Testis (tissue), 2 donors: ENCODE measurements at regions not wholly inside any gene's neighbourhood (a gene's known extent, or its start where the extent isn't known, plus 50 kb on each side); places are given as distances from the start of the nearest gene placed in this dataset.

Experiments
- DNase-seq: peaks from one replicate; pipeline ENCODE4 v3.0.0-alpha.2; 2019
- H3K27ac ChIP-seq, 2 donors: fragments of 200-600 bp; sonication (generic); one replicate each; pipeline ENCODE4 v1.5.1; 2019
- H3K27me3 ChIP-seq: fragments of 200-600 bp; sonication (generic); one replicate; pipeline ENCODE4 v1.5.1; 2019
- H3K36me3 ChIP-seq: fragments of 200-600 bp; sonication (generic); one replicate; pipeline ENCODE4 v1.5.1; 2017; ENCODE audit warnings: low read depth; ENCODE audit errors: missing control alignments
- H3K4me1 ChIP-seq: fragments of 200-600 bp; sonication (generic); one replicate; pipeline ENCODE4 v1.5.1; 2019
- H3K4me3 ChIP-seq, 2 donors: fragments of 200-600 bp; sonication (generic); one replicate each; pipeline ENCODE4 v1.5.1; 2017 to 2019
- H3K9me3 ChIP-seq: fragments of 200-600 bp; sonication (generic); one replicate; pipeline ENCODE4 v1.5.1; 2017
- CTCF ChIP-seq, 3 experiments: fragments of 450-650 bp in 2 of 3; fragments of 200-600 bp in 1 of 3; sonication (generic) in 1 of 3; IDR thresholded peaks; one replicate each; pipeline ENCODE4 v1.5.1; 2016 to 2019; ENCODE audit warnings: antibody characterized with exemption in 3 of 3, mild to moderate bottlenecking in 2 of 3, moderate library complexity in 1 of 3
- POLR2A ChIP-seq: fragments of 450-650 bp; IDR thresholded peaks from one replicate; pipeline ENCODE4 v1.6.1; 2017; ENCODE audit warnings: antibody characterized with exemption, mild to moderate bottlenecking, moderate library complexity
- WGBS, 2 donors: methylation state at CpG; one replicate each; pipeline ENCODE4 v1.1.5; 2018; 5-methylcytosine and 5-hydroxymethylcytosine counted together
- intact Hi-C: fragments of 100-400 bp; cut with DNase I; formaldehyde crosslinking; loops from one replicate; pipeline ENCODE4 v1.15.1; 2023; ENCODE audit warnings: low total_unique reads

DNA sequence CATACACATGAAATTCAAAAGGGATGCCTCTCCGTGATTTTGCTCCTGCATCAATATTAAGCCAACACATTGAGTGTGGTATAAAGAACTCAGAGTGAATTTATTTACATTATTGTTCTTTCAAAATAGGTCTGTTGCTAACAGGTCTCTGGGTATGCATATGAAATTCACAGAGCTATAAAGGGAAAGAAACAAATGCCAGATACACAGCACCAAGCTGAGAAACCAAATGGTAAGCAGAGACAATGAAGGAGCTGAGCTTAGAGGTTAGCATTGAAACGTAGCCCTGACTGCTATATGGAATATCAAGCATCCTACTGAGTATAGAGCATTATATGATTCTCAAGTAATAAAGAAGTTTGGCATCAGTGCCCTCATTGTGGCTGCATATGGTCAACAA, 712.9 kb downstream of the NSUN3 start:
- intact Hi-C loops: no loop called here
- no peak for DNase-seq
- H3K27ac ChIP-seq: no peak overlapping the region
- WGBS, 2 donors: 84 to 91% methylated on average over 2 of the region's 2 CpGs
- no peak overlapping the region for H3K4me3 ChIP-seq
- H3K27me3 ChIP-seq: no peaks in the 10 kb centered on the region
- no peaks in the 10 kb centered on the region for H3K4me1 ChIP-seq
- no peak for TF ChIP-seq CTCF (IDR thresholded peaks at IDR 0.05)
- TF ChIP-seq POLR2A: no peak
- no peaks in the 10 kb centered on the region for H3K36me3 ChIP-seq
- H3K9me3 ChIP-seq: no peaks in the 10 kb centered on the region

GRCh38 chr3:94776401-94776915, 713.6 kb downstream of the NSUN3 start:
- Histone ChIP-seq H3K27ac (no peak overlapping the region), H3K9me3 (no peaks in the 10 kb centered on the region), H3K4me3 (no peak overlapping the region), H3K4me1 (no peaks in the 10 kb centered on the region), H3K27me3 (no peaks in the 10 kb centered on the region), H3K36me3 (no peaks in the 10 kb centered on the region)
- intact Hi-C loops: no loop called here
- TF ChIP-seq CTCF (IDR thresholded peaks at IDR 0.05) (no peak), POLR2A (no peak)
- WGBS, 2 donors: 60% methylated on average over 3 of the region's 3 CpGs
- DNase-seq: no peak

GRCh38 chr3:94778289-94778688, 715.4 kb downstream of the NSUN3 start:
- TF ChIP-seq CTCF (IDR thresholded peaks at IDR 0.05) (no peak), POLR2A (no peak)
- DNase-seq: no peak
- 76 to 78% methylated on average over 1 of the region's 1 CpG for WGBS, 2 donors

GRCh38 chr3:94778814-94779494, 716.1 kb downstream of the NSUN3 start:
- H3K9me3 ChIP-seq: no peaks in the 10 kb centered on the region
- TF ChIP-seq CTCF (IDR thresholded peaks at IDR 0.05): no peak
- TF ChIP-seq POLR2A: no peak
- WGBS, 2 donors: 87 to 88% methylated on average over 4 of the region's 4 CpGs
- no peaks in the 10 kb centered on the region for H3K4me1 ChIP-seq
- no peak overlapping the region for H3K27ac ChIP-seq
- DNase-seq: no peak
- no peaks in the 10 kb centered on the region for H3K36me3 ChIP-seq
- no peaks in the 10 kb centered on the region for H3K27me3 ChIP-seq
- no peak overlapping the region for H3K4me3 ChIP-seq
- intact Hi-C loops: no loop called here

More at GRCh38 chr3:94778289-94778688, 715.4 kb downstream of the NSUN3 start:
- Histone ChIP-seq H3K27ac (no peak overlapping the region), H3K27me3 (no peaks in the 10 kb centered on the region), H3K4me1 (no peaks in the 10 kb centered on the region), H3K9me3 (no peaks in the 10 kb centered on the region), H3K36me3 (no peaks in the 10 kb centered on the region), H3K4me3 (no peak overlapping the region)
- intact Hi-C loops: no loop called here

- H3K36me3 ChIP-seq: no peaks in the 10 kb centered on the region
- no peak for TF ChIP-seq POLR2A
- TF ChIP-seq CTCF (IDR thresholded peaks at IDR 0.05): no peak
- H3K27me3 ChIP-seq: no peaks in the 10 kb centered on the region
- intact Hi-C loops: no loop called here
- H3K9me3 ChIP-seq: no peaks in the 10 kb centered on the region
- no peaks in the 10 kb centered on the region for H3K4me1 ChIP-seq
- H3K27ac ChIP-seq: no peak overlapping the region
- H3K4me3 ChIP-seq: no peak overlapping the region
- DNase-seq: no peak
- WGBS, 2 donors: 55 to 80% methylated on average over 1 of the region's 1 CpG
Observed at GRCh38 chr3:94779699-94780098, 716.8 kb downstream of the NSUN3 start.
